ENCODE measurements at regions not wholly inside any gene's neighbourhood (a gene's known extent, or its start where the extent isn't known, plus 50 kb on each side); places are given as distances from the start of the nearest gene placed in this dataset.

DNA sequence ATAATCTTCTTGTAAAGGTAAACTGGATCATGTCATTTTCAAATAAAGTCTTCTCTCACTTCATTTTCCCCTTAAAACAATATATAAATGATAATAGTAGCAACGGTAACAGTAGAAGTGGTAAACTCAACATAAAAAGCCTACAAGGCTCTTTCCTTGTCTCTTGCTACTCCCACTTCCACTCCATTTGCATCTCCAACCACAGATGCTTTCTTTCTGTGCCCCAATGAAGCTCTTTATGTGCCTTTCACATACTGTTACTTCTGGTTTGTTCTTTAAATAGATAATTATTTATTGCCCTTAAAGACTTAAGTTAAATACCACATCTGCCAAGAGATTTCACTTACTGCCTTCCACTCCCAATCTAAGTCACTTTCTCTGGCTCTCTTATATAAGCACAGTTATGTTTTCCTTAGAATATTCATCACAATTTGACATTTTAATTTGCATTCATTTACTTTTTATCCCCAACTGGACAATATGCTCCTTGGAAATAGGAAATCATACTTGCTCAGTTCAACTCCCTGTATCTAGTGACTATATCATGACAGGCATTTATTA lies 149.9 kb downstream of the CRPPA start:
- TF ChIP-seq, protein P1, sequence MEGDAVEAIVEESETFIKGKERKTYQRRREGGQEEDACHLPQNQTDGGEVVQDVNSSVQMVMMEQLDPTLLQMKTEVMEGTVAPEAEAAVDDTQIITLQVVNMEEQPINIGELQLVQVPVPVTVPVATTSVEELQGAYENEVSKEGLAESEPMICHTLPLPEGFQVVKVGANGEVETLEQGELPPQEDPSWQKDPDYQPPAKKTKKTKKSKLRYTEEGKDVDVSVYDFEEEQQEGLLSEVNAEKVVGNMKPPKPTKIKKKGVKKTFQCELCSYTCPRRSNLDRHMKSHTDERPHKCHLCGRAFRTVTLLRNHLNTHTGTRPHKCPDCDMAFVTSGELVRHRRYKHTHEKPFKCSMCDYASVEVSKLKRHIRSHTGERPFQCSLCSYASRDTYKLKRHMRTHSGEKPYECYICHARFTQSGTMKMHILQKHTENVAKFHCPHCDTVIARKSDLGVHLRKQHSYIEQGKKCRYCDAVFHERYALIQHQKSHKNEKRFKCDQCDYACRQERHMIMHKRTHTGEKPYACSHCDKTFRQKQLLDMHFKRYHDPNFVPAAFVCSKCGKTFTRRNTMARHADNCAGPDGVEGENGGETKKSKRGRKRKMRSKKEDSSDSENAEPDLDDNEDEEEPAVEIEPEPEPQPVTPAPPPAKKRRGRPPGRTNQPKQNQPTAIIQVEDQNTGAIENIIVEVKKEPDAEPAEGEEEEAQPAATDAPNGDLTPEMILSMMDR (IDR thresholded peaks at IDR 0.05), result no peak
- no peak for TF ChIP-seq POLR2A (IDR thresholded peaks at IDR 0.05)
